Stimulated activated CD4-positive, alpha-beta T cell treated with anti-CD3 and anti-CD28 coated beads, Interleukin-1b, Interleukin-23, amount 100 ng/mL, for 48 hours (primary cell): ENCODE measurements at regions not wholly inside any gene's neighbourhood (a gene's known extent, or its start where the extent isn't known, plus 50 kb on each side); places are given as distances from the start of the nearest gene placed in this dataset.

Experiments
- DNase-seq: peaks from one replicate; pipeline ENCODE4 v3.0.0-alpha.2; 2020

DNA sequence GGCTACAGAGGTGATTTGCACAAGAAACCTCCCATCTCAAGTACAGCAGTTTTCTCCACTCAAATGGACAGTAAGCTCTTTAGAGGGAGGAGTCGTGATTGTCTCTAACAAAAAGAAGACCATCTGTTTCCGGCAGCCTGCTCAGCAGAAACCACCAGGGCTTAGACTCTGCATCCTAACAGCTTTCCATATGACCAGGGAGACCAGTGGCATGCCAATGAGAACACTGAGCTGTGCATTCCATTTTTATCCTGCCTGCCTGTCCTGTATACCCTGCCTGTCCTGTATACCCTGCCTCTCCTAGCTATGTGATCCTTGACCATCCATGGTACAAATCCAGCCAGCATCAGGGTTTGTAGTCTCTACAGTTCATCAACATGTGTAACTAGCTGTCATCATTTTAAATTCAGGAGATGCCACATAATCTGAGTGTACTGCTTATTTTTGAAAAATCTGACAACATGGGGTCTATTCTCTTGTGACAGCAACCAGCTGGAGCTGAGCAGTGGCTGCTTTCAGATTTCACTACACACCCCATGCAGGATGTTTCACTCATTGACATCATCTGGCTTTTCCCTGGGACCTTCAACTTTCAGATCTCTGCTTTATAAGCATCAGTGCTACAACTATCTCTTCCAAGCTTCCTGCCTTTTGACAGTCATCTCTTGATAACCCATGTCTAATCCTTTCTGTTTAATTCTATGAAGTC is 50.5 kb upstream of the POU2AF2 start:
- no peak for DNase-seq

DNA sequence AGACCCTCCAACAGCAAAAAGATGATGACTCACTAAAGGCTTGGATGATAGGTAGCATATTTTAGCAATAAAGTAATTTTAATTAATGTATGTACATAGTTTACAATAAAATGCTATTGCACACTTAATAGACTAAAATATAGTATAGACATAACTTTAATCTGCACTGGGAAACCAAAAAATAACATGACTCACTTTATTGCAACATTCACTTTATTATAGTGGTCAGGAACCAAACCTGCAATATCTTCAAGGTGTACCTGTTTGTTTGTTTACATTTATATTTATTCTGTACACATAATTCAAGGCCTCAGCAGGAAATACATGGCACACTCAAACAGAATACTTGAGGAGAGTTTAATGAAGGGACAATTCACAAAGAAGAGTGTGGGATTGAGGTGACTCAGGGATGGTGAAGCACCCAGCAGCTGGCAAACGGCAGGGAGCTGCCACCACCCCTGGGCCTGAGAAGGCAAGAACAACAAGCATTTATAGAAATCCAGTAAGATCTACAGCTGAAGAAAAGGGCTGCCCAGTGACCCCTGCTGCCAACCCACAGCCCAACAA is 51.5 kb upstream of the POU2AF2 start:
- no peak for DNase-seq

DNA sequence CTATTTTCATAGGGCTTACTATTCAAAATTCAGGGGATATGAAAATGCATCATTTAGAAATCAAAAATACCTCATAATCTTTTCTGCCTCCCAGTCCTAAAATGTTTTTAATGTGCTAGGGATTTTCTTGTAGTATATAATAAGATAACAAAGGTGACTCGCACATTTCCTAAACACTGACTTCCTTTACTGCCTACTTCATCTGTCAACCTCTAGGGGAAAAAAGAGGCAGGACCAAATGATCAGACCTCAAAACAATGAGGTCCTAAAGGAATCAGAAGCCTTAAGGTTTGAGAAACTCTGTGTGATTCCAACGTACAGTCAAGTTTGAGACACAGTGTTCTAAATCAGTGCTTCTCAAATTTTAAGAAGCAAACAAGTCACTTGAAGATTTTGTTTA is 56.1 kb upstream of the POU2AF2 start:
- no peak for DNase-seq

DNA sequence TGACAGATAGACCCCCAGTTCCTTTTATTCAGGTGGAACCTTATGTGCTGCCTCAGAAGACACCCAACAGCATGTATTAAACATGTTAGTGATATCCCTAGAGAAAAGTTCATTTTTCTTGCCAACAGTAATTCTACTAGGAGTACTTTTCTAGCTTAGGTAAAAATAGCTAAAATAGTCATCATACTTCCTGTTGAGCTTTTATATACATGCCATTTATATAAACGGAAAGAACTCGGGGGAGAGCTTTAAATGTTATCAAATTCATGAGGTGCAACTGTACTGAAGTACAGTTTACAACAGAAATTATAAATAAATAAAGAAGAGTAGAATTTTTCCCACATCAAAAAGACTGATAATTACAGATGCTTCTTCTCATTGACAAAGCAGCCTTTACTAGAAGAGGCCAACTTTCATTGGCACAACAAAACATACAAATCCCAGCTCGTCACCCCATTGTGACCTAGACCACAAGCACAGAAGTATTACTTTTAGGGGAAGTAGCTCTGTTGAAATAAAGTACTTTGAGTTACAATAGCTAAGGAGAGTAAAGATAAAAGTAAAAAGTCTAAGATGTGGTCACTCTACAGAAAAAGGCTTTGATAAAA is 59.1 kb upstream of the POU2AF2 start:
- DNase-seq = no peak

- no peak for DNase-seq
Measured at GRCh38 chr11:111185266-111185665, 60.3 kb upstream of the POU2AF2 start.

- DNase-seq = no peak
Measured at GRCh38 chr11:111183706-111184105, 61.8 kb upstream of the POU2AF2 start.

DNA sequence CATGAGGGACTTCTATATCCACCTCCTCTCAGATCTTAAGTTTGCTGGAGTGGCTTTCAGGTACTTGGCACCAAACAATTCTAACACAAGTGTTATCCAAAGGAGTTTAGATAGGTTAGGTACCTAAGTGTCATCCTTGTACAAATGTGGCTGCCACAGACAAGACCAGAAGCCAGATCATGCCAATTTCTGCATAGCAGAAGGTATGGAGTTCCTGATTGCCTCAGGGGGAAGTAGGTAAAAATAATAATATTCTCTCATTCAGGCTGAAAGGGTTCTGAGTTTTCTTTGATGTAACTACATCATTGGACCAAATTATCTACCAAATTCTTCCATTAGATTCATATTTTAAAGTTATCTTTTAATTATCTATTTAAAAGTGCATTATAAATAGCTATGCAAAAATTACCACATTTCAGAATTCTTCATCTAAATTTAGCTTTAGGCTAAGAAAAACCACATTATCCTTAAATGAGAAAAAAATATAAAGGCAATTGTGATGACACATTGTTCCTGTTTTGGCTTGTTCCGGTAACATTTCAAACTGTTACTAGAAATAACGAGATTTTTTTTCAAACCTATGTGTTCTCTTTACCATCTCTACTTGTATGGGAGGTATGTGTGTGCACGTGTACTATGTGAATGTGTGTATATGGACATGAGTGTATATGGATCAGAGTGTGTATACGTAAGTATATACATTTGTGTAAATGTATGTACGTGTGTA is 66.2 kb upstream of the POU2AF2 start:
- DNase-seq = no peak

DNA sequence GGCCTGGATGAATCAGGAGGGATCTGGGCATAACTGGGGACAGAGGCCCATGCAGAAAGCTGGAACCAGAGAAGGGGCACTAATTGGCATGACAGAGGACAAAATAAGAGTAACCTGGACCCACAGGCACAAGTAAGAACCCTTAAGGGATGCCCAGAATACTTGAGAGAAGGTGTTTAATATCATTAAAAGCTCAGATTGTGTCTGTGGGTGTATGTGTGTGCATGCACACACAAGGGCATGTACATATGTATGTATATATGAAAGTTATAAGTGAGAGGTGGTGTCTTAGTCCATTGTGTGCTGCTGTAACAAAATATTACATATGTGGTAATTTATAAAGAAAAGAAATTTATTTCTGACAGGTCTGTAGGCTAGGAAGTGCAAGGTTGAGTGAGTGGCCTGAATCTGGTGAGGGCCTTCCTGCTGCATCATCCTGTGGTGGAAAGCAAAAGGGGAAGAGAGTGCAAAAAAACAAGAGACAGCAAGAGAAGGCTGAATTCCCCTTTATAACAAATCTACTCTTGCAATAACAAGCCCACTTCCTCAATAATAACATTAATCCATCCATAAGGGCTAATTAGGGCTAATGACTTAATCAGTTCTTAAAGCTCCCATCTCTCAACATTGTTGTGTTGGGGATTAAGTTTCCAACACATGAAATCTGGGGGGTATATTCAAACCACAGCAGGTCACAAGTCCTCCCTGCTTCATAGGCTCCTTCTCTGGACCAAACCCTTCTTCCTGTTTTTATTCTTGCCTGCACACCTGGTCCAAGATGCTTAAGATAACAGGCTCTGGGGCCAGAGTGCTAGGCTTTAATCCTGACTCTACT is 68.3 kb upstream of the POU2AF2 start:
- no peak for DNase-seq

GRCh38 chr11:111176603-111177002 is 68.9 kb upstream of the POU2AF2 start:
- no peak for DNase-seq

- no peak for DNase-seq
Measured at GRCh38 chr11:111173221-111173620, 72.3 kb upstream of the POU2AF2 start.

GRCh38 chr11:111172321-111172862 is 73.1 kb upstream of the POU2AF2 start:
- DNase-seq = no peak

DNA sequence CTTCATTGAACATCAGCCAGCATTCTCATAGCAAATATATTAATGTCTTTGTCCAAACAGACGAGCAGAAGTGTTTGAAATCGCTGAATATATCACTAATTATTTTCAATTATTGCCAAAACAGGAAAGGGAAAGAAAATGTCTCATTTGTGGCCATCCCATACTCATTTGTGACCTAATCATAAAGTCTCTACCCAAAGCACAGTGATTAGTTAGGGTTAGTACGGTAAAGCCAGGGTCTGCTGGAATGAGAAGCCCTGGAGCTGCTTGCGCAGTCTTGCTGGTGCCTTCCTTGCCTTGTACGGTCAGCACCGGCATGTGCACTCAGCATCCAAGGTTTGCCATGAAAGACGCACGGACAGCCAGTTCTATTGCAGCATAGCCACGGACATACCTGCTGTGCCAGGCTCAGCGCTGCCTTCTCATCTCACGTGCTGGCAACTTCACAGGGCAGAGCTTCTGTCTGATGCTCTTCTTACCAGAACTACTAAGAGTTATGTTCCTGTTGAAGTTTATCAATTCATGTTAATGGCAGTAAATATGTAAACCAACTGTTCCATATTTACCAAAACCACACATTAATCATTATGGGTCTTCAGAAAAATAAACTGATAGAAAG is 74.7 kb upstream of the POU2AF2 start:
- DNase-seq = no peak

GRCh38 chr11:111169367-111169766 is 76.2 kb upstream of the POU2AF2 start:
- DNase-seq = no peak

GRCh38 chr11:111168871-111169270 is 76.7 kb upstream of the POU2AF2 start:
- DNase-seq = no peak

DNA sequence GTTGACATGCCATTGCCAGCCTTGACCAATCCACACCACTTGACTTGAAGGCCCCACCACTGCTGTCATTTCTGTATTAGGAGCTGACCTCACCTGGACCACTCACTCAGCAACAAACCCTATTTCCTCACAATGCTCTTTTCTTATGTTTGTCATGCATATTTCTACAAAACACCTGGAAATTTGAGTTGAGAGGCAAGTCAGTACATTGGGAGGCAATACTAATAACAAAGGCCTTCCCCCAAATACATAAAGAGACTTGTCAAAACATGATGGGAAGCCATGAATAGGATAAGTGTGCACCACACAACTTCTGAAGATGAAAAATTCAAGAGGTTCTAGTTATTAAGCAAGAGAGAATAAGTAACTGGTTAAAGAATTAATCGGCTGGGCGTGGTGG is 77.9 kb upstream of the POU2AF2 start:
- DNase-seq = no peak

DNA sequence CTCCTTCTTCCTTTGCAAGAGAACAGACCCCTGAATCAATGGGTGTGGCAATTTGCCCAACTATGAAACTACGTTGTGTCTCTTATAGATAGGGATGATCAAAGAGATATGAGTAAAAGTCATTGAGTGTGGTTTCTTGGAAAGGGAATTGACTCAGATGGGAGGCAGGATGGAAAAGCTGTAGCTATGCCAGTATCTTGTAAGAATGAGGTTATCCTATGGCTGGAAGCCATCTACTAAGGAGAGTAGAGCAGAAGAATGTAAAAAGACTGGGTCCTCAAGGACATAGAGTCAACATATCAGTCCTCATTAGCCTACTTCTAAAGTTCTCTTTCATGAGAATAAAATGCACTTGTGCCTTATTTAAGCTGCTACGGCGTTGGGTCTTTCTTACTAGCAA is 78.9 kb upstream of the POU2AF2 start:
- DNase-seq = no peak

DNA sequence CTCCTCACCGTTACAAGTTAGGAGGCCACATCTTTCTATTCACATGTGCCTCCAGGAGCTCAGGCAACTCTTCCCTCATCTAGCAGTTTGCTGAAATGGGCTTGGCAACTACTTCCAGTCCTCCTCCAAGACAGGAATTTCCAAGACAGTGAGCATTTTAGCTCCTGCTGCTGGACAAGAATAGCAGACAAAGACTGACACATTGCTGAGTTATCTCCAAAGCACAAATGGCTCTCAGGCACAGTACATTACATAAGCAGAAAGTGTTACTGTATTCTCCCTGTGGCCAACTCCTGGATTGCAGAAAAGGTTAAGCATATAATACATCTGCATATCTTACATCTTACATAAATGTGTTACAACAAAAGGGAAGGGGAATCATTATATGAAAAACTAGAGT is 83.2 kb upstream of the POU2AF2 start:
- no peak for DNase-seq

GRCh38 chr11:111157571-111157970 is 88.0 kb upstream of the POU2AF2 start:
- DNase-seq = no peak

DNA sequence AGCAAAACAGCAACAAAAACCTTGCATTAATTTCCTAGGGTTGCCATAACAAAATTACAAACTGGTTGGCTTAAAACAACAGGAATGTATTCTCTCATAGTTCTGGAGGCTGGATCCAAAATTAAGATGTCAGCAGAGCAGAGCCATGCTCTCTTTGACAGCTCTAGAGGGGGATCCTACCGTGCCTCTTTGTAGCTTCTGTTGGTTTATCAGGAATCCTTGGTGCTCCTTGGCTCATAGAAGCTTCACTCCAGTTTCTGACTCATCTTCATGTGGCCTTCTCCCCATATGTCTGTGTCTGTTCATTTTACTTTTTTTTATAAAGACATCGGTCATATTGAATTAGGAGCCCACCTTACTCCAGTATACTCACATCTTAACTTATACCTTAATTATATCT is 90.5 kb upstream of the POU2AF2 start:
- DNase-seq = no peak

- no peak for DNase-seq
Measured at GRCh38 chr11:111153194-111153593, 92.3 kb upstream of the POU2AF2 start.

DNA sequence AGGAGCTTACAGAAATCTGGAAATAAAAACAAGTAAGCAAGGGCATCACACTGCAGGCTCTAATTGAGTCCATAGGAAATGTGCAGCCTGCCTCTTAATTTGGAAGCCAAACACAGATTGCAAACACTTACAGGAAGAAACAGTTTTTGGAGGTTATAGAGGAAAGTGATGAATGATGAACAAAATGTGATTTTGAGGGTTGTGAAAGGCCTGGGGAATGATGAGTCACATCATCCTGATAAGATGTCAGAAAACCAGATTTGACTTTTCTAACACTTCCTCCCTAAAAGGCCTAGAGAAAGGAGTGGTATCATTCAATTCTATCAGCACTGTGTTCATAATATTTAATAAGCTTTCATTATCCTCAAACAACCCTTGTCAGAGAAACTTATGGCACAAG is 96.6 kb upstream of the POU2AF2 start:
- no peak for DNase-seq

GRCh38 chr11:111148121-111148520 is 97.4 kb upstream of the POU2AF2 start:
- no peak for DNase-seq
